IMR-90 (cell line): ENCODE measurements at regions not wholly inside any gene's neighbourhood (a gene's known extent, or its start where the extent isn't known, plus 50 kb on each side); places are given as distances from the start of the nearest gene placed in this dataset.

Experiments used
- ATAC-seq: fragments of 200-7000 bp; cut with Tn5 transposase; 2 replicates; pipeline ENCODE4 v1.9.1; 2020; ENCODE audit warnings: low read depth, mild to moderate bottlenecking, moderate library complexity
- BruUV-seq: library from RNA; stranded (reverse); fragments of 400-500 nt; replicated peaks from 2 replicates; lab custom pipeline; 2021; lab: Mats Ljungman, UMichigan
- CTCF ChIA-PET: fragments of 300-600 bp; formaldehyde crosslinking; extraction: SDS; loops from one replicate; lab custom pipeline; 2021; ENCODE audit warnings: antibody characterized with exemption; lab: Yijun Ruan, JAX
- POLR2A ChIA-PET: fragments of 300-600 bp; sonication (Branson Sonifier 250); formaldehyde crosslinking; loops from one replicate; lab custom pipeline; 2022; ENCODE audit warnings: antibody characterized with exemption; ENCODE audit not compliant: unreplicated experiment; lab: Charles Lee
- DNase-seq: peaks from one replicate; pipeline ENCODE4 v3.0.0; 2013
- H2AFZ ChIP-seq: replicated peaks from 2 replicates; pipeline ENCODE3; 2013; ENCODE audit warnings: low read length, mild to moderate bottlenecking; ENCODE audit not compliant: poor library complexity
- H2AK5ac ChIP-seq: 2 replicates; pipeline ENCODE4 v1.6.1; 2013; ENCODE audit warnings: low read depth, low read length, inconsistent platforms
- H2AK9ac ChIP-seq: replicated peaks from 2 replicates; pipeline ENCODE3; 2013; ENCODE audit warnings: mild to moderate bottlenecking, low read depth, low read length, moderate library complexity; ENCODE audit not compliant: poor library complexity
- H2BK120ac ChIP-seq: 2 replicates; pipeline ENCODE4 v1.6.1; 2013; ENCODE audit warnings: low read depth, low read length, inconsistent platforms
- H2BK15ac ChIP-seq: 3 replicates; pipeline ENCODE4 v1.6.1; 2013; ENCODE audit warnings: low read depth, low read length, inconsistent platforms
- H2BK20ac ChIP-seq: 2 replicates; pipeline ENCODE4 v1.6.1; 2013; ENCODE audit warnings: low read depth, mild to moderate bottlenecking, inconsistent platforms, low read length, moderate library complexity
- H2BK5ac ChIP-seq: 2 replicates; pipeline ENCODE4 v1.6.1; 2013; ENCODE audit warnings: mild to moderate bottlenecking, low read depth, low read length, inconsistent platforms; ENCODE audit not compliant: poor library complexity, severe bottlenecking
- H3K14ac ChIP-seq: replicated peaks from 2 replicates; pipeline ENCODE4 v1.6.1; 2013; ENCODE audit warnings: low read depth, low read length, inconsistent platforms
- H3K18ac ChIP-seq: 2 replicates; pipeline ENCODE4 v1.6.1; 2013; ENCODE audit warnings: low read depth, low read length, control low read depth
- H3K23ac ChIP-seq: 2 replicates; pipeline ENCODE4 v1.6.1; 2013; ENCODE audit warnings: low read depth, low read length, inconsistent platforms
- H3K27ac ChIP-seq: 2 replicates; pipeline ENCODE4 v1.5.1; 2013; ENCODE audit warnings: mild to moderate bottlenecking, control low read depth, low read length; ENCODE audit not compliant: insufficient read depth
- H3K27me3 ChIP-seq: 2 replicates; pipeline ENCODE4 v1.6.1; 2013; ENCODE audit warnings: low read length; ENCODE audit not compliant: control insufficient read depth, insufficient read depth
- H3K36me3 ChIP-seq: 2 replicates; pipeline ENCODE4 v1.6.1; 2013; ENCODE audit warnings: low read length, mixed read lengths; ENCODE audit not compliant: control insufficient read depth, insufficient read depth
- H3K4ac ChIP-seq: 2 replicates; pipeline ENCODE4 v1.6.1; 2013; ENCODE audit warnings: low read depth, low read length, inconsistent platforms
- H3K4me1 ChIP-seq: 2 replicates; pipeline ENCODE4 v1.6.1; 2013; ENCODE audit warnings: low read length, mixed read lengths; ENCODE audit not compliant: control insufficient read depth, insufficient read depth
- H3K4me2 ChIP-seq: 2 replicates; pipeline ENCODE4 v1.6.1; 2013; ENCODE audit warnings: low read depth, mild to moderate bottlenecking, control low read depth, low read length, moderate library complexity
- H3K4me3 ChIP-seq: 2 replicates; pipeline ENCODE4 v1.5.1; 2013; ENCODE audit warnings: low read depth, mild to moderate bottlenecking, control low read depth, low read length, moderate library complexity; ENCODE audit not compliant: insufficient read depth
- H3K56ac ChIP-seq: 2 replicates; pipeline ENCODE4 v1.6.1; 2013; ENCODE audit warnings: low read length, inconsistent platforms; ENCODE audit not compliant: insufficient read depth; ENCODE audit errors: extremely low read depth
- H3K79me1 ChIP-seq, 2 experiments: 2 replicates each; pipeline ENCODE4 v1.6.1; 2013; ENCODE audit warnings: low read length in 2 of 2, inconsistent platforms in 1 of 2, low read depth in 1 of 2
- H3K9ac ChIP-seq: 2 replicates; pipeline ENCODE4 v1.6.1; 2013; ENCODE audit warnings: low read depth, low read length, control low read depth
- H3K9me1 ChIP-seq: 2 replicates; pipeline ENCODE4 v1.6.1; 2013; ENCODE audit warnings: low read length, inconsistent platforms; ENCODE audit not compliant: insufficient read depth
- H3K9me3 ChIP-seq: 2 replicates; pipeline ENCODE4 v1.6.1; 2013; ENCODE audit warnings: low read length; ENCODE audit not compliant: control insufficient read depth, insufficient read depth
- H4K20me1 ChIP-seq: 2 replicates; pipeline ENCODE4 v1.6.1; 2013; ENCODE audit warnings: low read length, inconsistent platforms; ENCODE audit not compliant: insufficient read depth
- H4K5ac ChIP-seq: 2 replicates; pipeline ENCODE4 v1.6.1; 2013; ENCODE audit warnings: mild to moderate bottlenecking, low read depth, low read length, control low read depth
- H4K8ac ChIP-seq, 2 experiments: 2 replicates each; pipeline ENCODE4 v1.6.1; 2013; ENCODE audit warnings: low read depth in 2 of 2, low read length in 2 of 2, control low read depth in 1 of 2, inconsistent platforms in 1 of 2
- H4K91ac ChIP-seq: 2 replicates; pipeline ENCODE4 v1.6.1; 2013; ENCODE audit warnings: low read depth, low read length, inconsistent platforms; ENCODE audit not compliant: insufficient read depth
- BHLHE40 ChIP-seq: fragments of 150-350 bp; IDR thresholded peaks from 2 replicates; pipeline ENCODE4 v1.6.1; 2016; ENCODE audit warnings: mild to moderate bottlenecking, low read depth, low read length
- CEBPB ChIP-seq: IDR thresholded peaks from 2 replicates; pipeline ENCODE4 v1.6.1; 2012; ENCODE audit warnings: low read depth, low read length, improper control_type of control experiment
- CHD1 ChIP-seq: IDR thresholded peaks from 2 replicates; pipeline ENCODE4 v1.6.1; 2012; ENCODE audit warnings: low read depth, low read length, improper control_type of control experiment
- MAFK ChIP-seq: IDR thresholded peaks from 2 replicates; pipeline ENCODE4 v1.6.1; 2012; ENCODE audit warnings: low read depth, low read length, improper control_type of control experiment
- MAZ ChIP-seq: IDR thresholded peaks from 2 replicates; pipeline ENCODE4 v1.6.1; 2012; ENCODE audit warnings: low read depth, mild to moderate bottlenecking, low read length, improper control_type of control experiment, moderate library complexity, borderline replicate concordance
- MXI1 ChIP-seq: IDR thresholded peaks from 2 replicates; pipeline ENCODE4 v1.6.1; 2012; ENCODE audit warnings: low read depth, mild to moderate bottlenecking, low read length, moderate library complexity, borderline replicate concordance
- NFE2L2 ChIP-seq: fragments of 150-350 bp; IDR thresholded peaks from 2 replicates; pipeline ENCODE4 v1.6.1; 2016; ENCODE audit warnings: low read depth, mild to moderate bottlenecking, low read length
- POLR2A ChIP-seq: IDR thresholded peaks from 2 replicates; pipeline ENCODE4 v1.6.1; 2012; ENCODE audit warnings: mild to moderate bottlenecking, low read depth, low read length
- RAD21 ChIP-seq: IDR thresholded peaks from 2 replicates; pipeline ENCODE4 v1.6.1; 2012; ENCODE audit warnings: low read length, improper control_type of control experiment
- RCOR1 ChIP-seq: IDR thresholded peaks from 2 replicates; pipeline ENCODE4 v1.6.1; 2012; ENCODE audit warnings: mild to moderate bottlenecking, low read length, improper control_type of control experiment; ENCODE audit not compliant: insufficient replicate concordance
- RFX5 ChIP-seq: IDR thresholded peaks from 2 replicates; pipeline ENCODE4 v1.8.0; 2012; ENCODE audit warnings: low read depth, mild to moderate bottlenecking, low read length, moderate library complexity
- SMC3 ChIP-seq: fragments of 150-350 bp; IDR thresholded peaks from 2 replicates; pipeline ENCODE4 v1.6.1; 2016; ENCODE audit warnings: low read depth, mild to moderate bottlenecking, antibody characterized with exemption, low read length, moderate library complexity
- WGBS, 2 experiments: methylation state at CpG; one replicate each; pipeline versions ENCODE4 v1.1.5 to v1.1.7; 2013; ENCODE audit warnings: missing lambda C conversion rate in 2 of 2; ENCODE audit not compliant: insufficient read length in 1 of 2; ENCODE audit errors: extremely low coverage in 2 of 2; 5-methylcytosine and 5-hydroxymethylcytosine counted together
- dilution Hi-C: fragments of 300-500 bp; cut with HindIII; formaldehyde crosslinking; loops from one replicate; pipeline ENCODE4 v1.14.3; 2018; ENCODE audit warnings: low sequenced_read_pairs; ENCODE audit not compliant: unreplicated experiment
- in situ Hi-C: fragments of 300-500 bp; cut with MboI; formaldehyde crosslinking; loops from 3 replicates; pipeline ENCODE4 v1.14.3; 2019; ENCODE audit warnings: low sequenced_read_pairs, inconsistent platforms, mixed read lengths
- intact Hi-C: fragments of 100-400 bp; cut with micrococcal nuclease; formaldehyde crosslinking; loops from 2 replicates; pipeline ENCODE4 v1.10.0; 2022
- TF ChIP-seq, protein P1 (sequence below): fragments of 150-350 bp; IDR thresholded peaks from 2 replicates; pipeline ENCODE4 v1.6.1; 2016; ENCODE audit warnings: low read depth, mild to moderate bottlenecking, low read length, moderate library complexity, borderline replicate concordance
- TF ChIP-seq, protein P2 (sequence below): conservative IDR thresholded peaks from 2 replicates; pipeline ENCODE4 v1.5.1; 2012; ENCODE audit warnings: mild to moderate bottlenecking, low read depth, low read length, improper control_type of control experiment
- TF ChIP-seq, protein P3 (sequence below): fragments of 150-350 bp; IDR thresholded peaks from 2 replicates; pipeline ENCODE4 v1.6.1; 2017; ENCODE audit warnings: mild to moderate bottlenecking, antibody characterized with exemption, low read length, low read depth

DNA sequence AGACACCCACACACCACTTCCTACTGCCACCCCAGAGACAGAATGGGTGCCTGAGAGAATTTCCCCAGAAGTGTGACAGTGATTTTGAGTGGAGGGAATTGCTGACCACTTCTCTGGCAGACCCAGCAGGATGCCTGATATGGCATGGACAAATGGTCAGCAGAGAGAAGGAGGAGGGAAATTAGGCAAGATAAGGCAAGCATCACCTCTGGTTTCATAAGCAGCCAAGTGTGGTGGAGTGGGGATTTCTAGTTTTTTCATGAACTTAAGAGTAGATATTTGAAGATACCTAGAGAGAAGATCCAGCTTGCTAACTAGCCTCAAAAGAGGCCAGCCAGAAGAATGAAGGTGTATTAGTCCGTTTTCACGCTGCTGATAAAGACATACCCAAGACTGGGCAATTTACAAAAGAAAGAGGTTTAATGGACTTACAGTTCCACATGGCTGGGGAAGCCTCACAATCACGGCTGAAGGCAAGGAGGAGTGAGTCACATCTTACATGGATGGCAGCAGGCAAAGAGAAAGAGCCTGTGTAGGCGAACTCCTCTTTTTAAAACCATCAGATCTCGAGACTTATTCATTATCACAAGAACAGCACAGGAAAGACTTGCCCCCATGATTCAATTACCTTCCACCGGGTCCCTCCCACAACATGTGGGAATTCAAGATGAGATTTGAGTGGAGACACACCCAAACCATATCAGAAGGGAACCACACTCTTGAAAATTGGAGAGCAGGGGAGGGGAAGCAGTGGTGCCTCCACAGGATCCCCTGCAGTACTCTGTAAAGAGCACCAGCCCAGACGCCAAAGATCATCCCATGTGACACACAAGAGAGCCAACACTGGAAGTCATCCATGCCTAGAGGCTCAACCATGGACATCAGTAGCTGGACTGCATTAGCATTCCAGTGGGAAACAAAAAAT, 64.2 kb downstream of the RBM43 start:
- Histone ChIP-seq H3K79me1 (no peaks in the 10 kb centered on the region), H3K18ac (no peak overlapping the region), H3K9me3 (peaks cover 2% of the 10 kb centered on the region; the same call in 1 of the 2 replicates), H2AK5ac (no peak overlapping the region), H3K36me3 (no peaks in the 10 kb centered on the region), H4K91ac (no peak overlapping the region), H3K27me3 (no peaks in the 10 kb centered on the region), H2AK9ac (no peak overlapping the region), H3K27ac (no peak overlapping the region), H3K56ac (no peak overlapping the region), H4K5ac (no peak overlapping the region), H2BK120ac (no peak overlapping the region), H3K4me1 (no peaks in the 10 kb centered on the region), H3K4ac (no peak overlapping the region), H3K9me1 (no peaks in the 10 kb centered on the region), H2BK20ac (no peak overlapping the region), H2BK15ac (no peak overlapping the region), H4K8ac (no peak overlapping the region), H3K23ac (no peak overlapping the region), H3K4me2 (no peak overlapping the region), H3K14ac (no peak overlapping the region), H4K20me1 (no peaks in the 10 kb centered on the region), H2AFZ (no peak overlapping the region), H2BK5ac (no peak overlapping the region), H3K9ac (no peak overlapping the region), H3K4me3 (no peak overlapping the region)
- CTCF ChIA-PET: no interaction called here
- 100% methylated on average over 2 of the region's 7 CpGs; no CpG with 5 or more reads in 1 of the 2 experiments for WGBS, 2 experiments
- ATAC-seq (no peak), DNase-seq (no peak)
- no TSS peak for BruUV-seq
- in situ Hi-C loops (no loop called here), dilution Hi-C loops (no loop called here), intact Hi-C loops (no loop called here)
- POLR2A ChIA-PET: no interaction called here
- TF ChIP-seq SMC3 (no peak), CHD1 (no peak), CEBPB (no peak), MAZ (no peak), RFX5 (no peak), MAFK (no peak), RCOR1 (no peak), NFE2L2 (no peak), BHLHE40 (no peak), RAD21 (no peak), MXI1 (no peak), POLR2A (no peak)
- TF ChIP-seq, protein P1, sequence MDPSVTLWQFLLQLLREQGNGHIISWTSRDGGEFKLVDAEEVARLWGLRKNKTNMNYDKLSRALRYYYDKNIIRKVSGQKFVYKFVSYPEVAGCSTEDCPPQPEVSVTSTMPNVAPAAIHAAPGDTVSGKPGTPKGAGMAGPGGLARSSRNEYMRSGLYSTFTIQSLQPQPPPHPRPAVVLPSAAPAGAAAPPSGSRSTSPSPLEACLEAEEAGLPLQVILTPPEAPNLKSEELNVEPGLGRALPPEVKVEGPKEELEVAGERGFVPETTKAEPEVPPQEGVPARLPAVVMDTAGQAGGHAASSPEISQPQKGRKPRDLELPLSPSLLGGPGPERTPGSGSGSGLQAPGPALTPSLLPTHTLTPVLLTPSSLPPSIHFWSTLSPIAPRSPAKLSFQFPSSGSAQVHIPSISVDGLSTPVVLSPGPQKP: no peak
- TF ChIP-seq, protein P2, sequence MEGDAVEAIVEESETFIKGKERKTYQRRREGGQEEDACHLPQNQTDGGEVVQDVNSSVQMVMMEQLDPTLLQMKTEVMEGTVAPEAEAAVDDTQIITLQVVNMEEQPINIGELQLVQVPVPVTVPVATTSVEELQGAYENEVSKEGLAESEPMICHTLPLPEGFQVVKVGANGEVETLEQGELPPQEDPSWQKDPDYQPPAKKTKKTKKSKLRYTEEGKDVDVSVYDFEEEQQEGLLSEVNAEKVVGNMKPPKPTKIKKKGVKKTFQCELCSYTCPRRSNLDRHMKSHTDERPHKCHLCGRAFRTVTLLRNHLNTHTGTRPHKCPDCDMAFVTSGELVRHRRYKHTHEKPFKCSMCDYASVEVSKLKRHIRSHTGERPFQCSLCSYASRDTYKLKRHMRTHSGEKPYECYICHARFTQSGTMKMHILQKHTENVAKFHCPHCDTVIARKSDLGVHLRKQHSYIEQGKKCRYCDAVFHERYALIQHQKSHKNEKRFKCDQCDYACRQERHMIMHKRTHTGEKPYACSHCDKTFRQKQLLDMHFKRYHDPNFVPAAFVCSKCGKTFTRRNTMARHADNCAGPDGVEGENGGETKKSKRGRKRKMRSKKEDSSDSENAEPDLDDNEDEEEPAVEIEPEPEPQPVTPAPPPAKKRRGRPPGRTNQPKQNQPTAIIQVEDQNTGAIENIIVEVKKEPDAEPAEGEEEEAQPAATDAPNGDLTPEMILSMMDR: no peak
- TF ChIP-seq, protein P3, sequence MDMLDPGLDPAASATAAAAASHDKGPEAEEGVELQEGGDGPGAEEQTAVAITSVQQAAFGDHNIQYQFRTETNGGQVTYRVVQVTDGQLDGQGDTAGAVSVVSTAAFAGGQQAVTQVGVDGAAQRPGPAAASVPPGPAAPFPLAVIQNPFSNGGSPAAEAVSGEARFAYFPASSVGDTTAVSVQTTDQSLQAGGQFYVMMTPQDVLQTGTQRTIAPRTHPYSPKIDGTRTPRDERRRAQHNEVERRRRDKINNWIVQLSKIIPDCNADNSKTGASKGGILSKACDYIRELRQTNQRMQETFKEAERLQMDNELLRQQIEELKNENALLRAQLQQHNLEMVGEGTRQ: no peak
